ENCODE measurements at regions not wholly inside any gene's neighbourhood (a gene's known extent, or its start where the extent isn't known, plus 50 kb on each side); places are given as distances from the start of the nearest gene placed in this dataset.

DNA sequence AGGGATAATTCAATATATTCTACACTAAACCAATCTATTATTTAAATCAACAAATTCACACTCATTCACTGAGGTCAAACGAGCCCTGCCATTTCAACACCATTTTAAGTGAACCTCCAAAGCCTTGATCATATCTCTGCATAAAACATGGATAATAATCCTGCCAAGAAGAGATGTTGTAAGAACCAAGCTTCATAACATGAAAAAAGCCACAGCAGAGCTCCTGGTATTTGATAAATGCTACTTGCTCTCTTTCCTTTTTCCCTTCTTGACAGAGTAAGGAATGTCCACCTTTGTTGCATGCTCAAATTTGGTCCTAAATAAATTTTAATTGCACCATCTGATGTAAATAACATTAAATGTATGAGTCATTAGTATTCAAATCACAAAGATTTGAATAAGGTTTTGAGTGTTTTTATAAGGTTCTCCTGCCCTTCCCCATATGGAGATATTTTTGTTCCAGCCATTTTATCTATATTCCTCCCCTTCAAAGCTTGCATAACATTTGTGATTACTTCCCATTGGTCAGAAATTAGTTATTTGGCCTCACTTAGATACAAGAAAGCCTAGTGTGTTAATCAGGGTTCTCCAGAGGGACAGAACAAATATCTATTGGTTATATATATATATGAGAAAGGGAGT lies 318.8 kb downstream of the RND3 start:
- H3K36me3 Mint-ChIP-seq (ENCODE audit: low read depth), result no peaks in the 10 kb centered on the region
- H3K4me3 Mint-ChIP-seq, result no peak overlapping the region
- H3K9me3 Mint-ChIP-seq, result peaks cover 21% of the 10 kb centered on the region
- no peaks in the 10 kb centered on the region for H3K4me1 Mint-ChIP-seq
- no peak for DNase-seq
- no peak overlapping the region for H3K27ac Mint-ChIP-seq
- ATAC-seq, result no peak
- no peaks in the 10 kb centered on the region for H3K27me3 Mint-ChIP-seq

DNA sequence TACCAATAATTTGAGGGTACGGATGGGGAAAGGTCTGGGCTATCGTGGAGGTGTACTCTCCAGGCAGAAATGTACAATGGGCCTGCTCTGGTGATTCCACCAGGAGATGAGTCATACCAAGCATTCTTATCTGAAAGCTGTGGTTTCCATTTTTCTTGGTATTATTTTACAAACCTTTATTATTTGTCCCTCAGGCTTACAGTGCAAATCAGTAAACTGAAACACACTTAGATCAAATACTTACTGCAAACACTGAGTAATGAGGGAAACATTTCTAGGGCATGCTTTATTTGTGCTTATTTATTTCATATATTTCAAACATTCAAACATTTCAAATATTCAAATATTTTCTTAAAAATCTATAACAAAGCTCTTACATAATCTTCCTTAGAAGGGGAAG lies 319.8 kb downstream of the RND3 start:
- Mint-ChIP-seq H3K27me3 (no peaks in the 10 kb centered on the region), H3K36me3 (ENCODE audit: low read depth) (no peaks in the 10 kb centered on the region), H3K4me1 (no peaks in the 10 kb centered on the region), H3K4me3 (no peak overlapping the region), H3K9me3 (peaks cover 18% of the 10 kb centered on the region), H3K27ac (no peak overlapping the region)
- no peak for DNase-seq
- no peak for ATAC-seq

DNA sequence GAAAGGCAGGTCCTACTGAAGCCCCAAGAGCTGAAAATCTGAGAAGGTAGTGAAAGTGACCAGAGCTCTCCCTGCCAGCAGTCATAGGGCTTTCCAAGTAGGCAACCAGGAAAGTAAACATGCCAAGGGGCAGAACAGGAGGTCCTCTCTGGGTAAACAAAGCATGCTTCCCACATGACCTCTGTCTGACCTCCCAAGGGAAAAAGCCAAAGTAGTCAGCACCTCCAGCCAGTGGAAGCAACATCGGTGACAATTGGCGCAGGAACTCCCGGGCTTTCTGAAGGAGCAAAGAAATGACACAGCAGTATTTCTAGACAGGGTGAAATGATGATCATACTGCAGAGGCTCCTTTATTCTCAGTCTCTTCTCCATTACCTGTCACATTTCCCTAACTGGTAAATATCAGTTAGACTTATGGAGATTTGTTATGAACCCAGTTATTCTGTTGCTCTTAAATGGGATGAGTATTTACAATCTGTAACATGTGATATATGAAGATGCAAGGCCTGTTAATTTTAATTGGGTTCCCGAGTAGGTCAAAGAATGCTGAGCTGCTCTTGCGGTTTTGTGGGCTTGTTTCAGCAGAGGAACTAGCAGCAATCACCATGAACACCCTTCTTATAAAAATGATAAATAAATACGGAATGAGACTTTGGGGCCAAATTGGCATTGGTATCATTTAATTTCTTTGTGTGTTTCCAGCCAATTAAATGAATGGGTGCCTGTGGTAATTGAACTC lies 321.0 kb downstream of the RND3 start:
- Mint-ChIP-seq H3K27me3 (no peaks in the 10 kb centered on the region), H3K36me3 (ENCODE audit: low read depth) (no peaks in the 10 kb centered on the region), H3K4me3 (no peak overlapping the region), H3K4me1 (no peaks in the 10 kb centered on the region), H3K27ac (no peak overlapping the region), H3K9me3 (peaks cover 9% of the 10 kb centered on the region)
- ATAC-seq (no peak), DNase-seq (no peak)

- Mint-ChIP-seq H3K9me3 (peaks cover 8% of the 10 kb centered on the region), H3K4me1 (no peaks in the 10 kb centered on the region), H3K27ac (no peak overlapping the region), H3K27me3 (no peaks in the 10 kb centered on the region), H3K4me3 (no peak overlapping the region), H3K36me3 (ENCODE audit: low read depth) (no peaks in the 10 kb centered on the region)
- ATAC-seq (no peak), DNase-seq (no peak)
These were observed 321.5 kb downstream of the RND3 start for GRCh38 chr2:150165988-150166312.

GRCh38 chr2:150165442-150165841 lies 322.0 kb downstream of the RND3 start:
- Mint-ChIP-seq H3K4me1 (no peaks in the 10 kb centered on the region), H3K9me3 (peaks cover 4% of the 10 kb centered on the region)
- DNase-seq, result no peak

DNA sequence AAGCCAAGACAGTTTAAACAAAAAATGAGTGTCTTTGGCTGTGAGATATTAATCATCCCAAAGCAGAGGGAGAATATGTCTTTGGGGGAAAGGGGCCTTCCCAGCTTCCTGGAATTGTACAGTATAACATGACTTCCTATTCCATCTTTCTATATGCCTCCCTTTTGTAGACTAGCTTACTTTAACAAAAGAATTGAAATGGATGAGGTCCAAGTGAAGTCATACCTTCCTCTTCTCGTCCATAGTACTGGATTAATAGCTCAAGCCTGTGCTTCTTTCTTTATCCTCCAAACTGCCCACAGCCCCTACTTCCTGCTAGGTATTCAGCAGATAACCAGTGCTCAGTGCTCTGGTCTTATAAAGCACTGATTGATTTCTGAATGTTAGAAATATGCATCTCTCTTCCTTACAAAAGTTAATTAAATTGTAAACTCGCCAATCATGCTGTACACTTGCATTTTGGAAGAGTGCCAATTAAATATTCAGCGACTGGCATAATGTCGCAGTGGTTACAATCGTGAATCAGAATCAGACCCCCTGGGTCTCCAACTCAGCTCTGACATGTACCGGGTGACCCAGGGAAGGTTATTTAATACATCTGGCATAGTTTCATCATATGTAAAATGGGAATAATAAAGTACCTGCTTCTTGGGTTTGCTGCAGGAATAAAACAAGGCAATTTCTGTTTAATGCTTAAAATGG lies 325.1 kb downstream of the RND3 start:
- no peak for ATAC-seq
- H3K4me1 Mint-ChIP-seq, result no peaks in the 10 kb centered on the region

More at GRCh38 chr2:150165442-150165841, 322.0 kb downstream of the RND3 start:
- H3K4me3 Mint-ChIP-seq, result no peak overlapping the region
- H3K27me3 Mint-ChIP-seq, result no peaks in the 10 kb centered on the region
- no peak for ATAC-seq
- no peak overlapping the region for H3K27ac Mint-ChIP-seq
- no peaks in the 10 kb centered on the region for H3K36me3 Mint-ChIP-seq (ENCODE audit: low read depth)

DNA sequence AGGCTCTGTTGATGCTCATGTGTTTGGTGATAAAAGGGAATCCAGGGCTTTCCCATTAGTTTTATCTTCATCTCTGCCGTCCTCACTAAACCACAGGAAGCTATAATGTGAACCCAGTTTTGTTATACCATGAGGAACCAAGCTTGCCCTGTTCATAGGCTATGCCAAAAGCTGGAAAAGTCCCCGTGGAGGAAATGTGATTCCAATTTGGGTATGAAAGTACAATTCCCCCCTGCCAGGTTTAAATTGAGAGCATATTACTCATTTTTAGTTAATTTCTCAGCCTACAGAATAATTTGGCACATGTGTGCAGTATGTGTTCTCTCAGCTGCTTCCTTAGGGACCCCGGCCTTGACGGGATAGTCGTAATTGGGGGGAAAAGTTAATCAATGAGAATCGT lies 327.4 kb downstream of the RND3 start:
- ATAC-seq (no peak), DNase-seq (no peak)
- Mint-ChIP-seq H3K4me1 (no peaks in the 10 kb centered on the region), H3K9me3 (no peaks in the 10 kb centered on the region), H3K36me3 (ENCODE audit: low read depth) (no peaks in the 10 kb centered on the region), H3K27ac (no peak overlapping the region), H3K27me3 (no peaks in the 10 kb centered on the region), H3K4me3 (no peak overlapping the region)

More for the DNA sequence above, 325.1 kb downstream of the RND3 start:
- Mint-ChIP-seq H3K27me3 (no peaks in the 10 kb centered on the region), H3K4me3 (no peak overlapping the region), H3K36me3 (ENCODE audit: low read depth) (no peaks in the 10 kb centered on the region), H3K27ac (no peak overlapping the region), H3K9me3 (no peaks in the 10 kb centered on the region)
- DNase-seq, result no peak

DNA sequence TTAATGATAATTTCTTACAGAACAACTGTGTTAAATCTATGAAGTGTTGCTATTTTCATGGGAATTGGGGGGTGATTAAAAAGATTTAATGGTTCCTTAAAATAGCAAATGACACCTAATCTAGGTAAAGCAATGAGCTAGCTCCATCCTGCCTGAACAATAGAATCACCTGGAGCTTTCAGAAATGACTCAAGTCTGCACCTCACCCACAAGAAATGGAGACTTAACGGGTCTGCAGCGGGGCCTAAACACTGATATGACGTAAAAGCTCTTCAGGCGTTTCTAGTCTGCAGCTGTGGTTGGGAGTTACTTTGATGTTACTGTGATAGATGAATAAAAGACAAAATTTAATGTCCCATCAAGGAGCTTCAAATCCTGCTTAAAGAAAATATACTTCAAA lies 328.2 kb downstream of the RND3 start:
- Mint-ChIP-seq H3K36me3 (ENCODE audit: low read depth) (no peaks in the 10 kb centered on the region), H3K27ac (no peak overlapping the region), H3K9me3 (no peaks in the 10 kb centered on the region), H3K27me3 (no peaks in the 10 kb centered on the region), H3K4me3 (no peak overlapping the region), H3K4me1 (no peaks in the 10 kb centered on the region)
- DNase-seq (no peak), ATAC-seq (no peak)

DNA sequence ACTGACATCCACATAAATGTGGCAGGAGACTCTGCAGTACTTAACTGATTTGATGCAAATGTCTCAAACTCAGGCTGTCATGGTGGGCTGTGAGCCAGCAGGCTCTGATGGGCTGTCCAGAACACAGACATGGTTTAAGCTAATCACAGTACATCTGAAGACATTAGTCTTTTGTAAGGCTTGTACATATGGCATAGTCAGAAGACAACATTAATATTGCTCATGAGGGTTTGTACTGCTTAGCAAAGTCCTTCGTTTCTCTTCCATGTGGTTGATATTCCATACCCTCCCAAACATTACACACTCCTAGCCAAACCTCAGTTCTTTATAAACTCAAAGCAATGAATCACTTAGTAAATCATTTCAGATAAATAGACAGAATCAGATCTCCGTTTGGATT lies 330.6 kb downstream of the RND3 start:
- Mint-ChIP-seq H3K27me3 (no peaks in the 10 kb centered on the region), H3K27ac (no peak overlapping the region), H3K36me3 (ENCODE audit: low read depth) (no peaks in the 10 kb centered on the region), H3K4me3 (no peak overlapping the region), H3K4me1 (no peaks in the 10 kb centered on the region), H3K9me3 (no peaks in the 10 kb centered on the region)
- ATAC-seq (no peak), DNase-seq (no peak)

DNA sequence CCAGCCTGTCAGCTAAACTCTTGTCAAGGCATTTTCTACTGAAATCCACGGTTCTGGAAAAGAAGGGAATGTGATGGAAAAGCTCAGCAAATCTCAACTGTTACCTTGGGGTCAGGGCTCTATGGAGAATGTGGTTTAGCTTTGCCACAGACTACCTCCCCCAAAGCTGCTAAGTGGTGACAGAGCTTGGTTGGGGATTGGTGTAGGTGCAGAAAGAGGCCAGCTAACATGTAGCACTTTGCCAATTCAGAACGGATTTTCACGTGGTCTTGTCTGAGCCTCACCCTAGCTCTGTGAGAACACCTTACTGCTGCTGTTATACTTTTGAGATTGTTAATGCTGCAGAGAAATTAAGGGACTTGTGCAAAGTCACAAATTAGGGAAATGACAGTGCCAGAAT lies 331.1 kb downstream of the RND3 start:
- DNase-seq, result no peak
- ATAC-seq, result no peak
- Mint-ChIP-seq H3K4me1 (no peaks in the 10 kb centered on the region), H3K27me3 (no peaks in the 10 kb centered on the region), H3K9me3 (no peaks in the 10 kb centered on the region), H3K36me3 (ENCODE audit: low read depth) (no peaks in the 10 kb centered on the region), H3K4me3 (no peak overlapping the region), H3K27ac (no peak overlapping the region)

DNA sequence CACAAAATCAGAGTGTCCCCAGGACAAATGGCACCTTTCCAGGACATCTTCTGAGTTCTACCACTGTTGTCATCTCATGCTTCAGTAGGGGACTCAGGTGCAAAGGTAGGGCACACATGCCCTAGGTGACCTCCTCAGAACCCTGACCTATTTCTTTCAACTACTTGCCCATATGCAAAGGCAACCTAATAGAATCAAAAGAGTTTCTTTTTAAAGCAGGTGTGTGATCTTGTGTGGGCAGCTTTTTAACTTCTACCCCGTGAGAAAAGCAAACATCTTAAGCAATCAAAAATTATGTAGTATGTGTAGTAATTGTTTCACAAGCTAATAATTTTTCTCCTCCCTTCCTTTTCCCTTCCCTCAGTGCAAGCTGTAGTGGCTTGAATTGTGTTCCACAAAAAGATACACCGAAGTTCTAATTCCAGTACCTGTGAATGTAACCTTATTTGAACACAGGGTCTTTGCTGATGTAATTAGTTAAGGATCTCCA lies 333.1 kb downstream of the RND3 start:
- Mint-ChIP-seq H3K9me3 (no peaks in the 10 kb centered on the region), H3K4me1 (no peaks in the 10 kb centered on the region), H3K4me3 (no peak overlapping the region), H3K27me3 (no peaks in the 10 kb centered on the region), H3K27ac (no peak overlapping the region), H3K36me3 (ENCODE audit: low read depth) (no peaks in the 10 kb centered on the region)
- DNase-seq, result no peak
- no peak for ATAC-seq

DNA sequence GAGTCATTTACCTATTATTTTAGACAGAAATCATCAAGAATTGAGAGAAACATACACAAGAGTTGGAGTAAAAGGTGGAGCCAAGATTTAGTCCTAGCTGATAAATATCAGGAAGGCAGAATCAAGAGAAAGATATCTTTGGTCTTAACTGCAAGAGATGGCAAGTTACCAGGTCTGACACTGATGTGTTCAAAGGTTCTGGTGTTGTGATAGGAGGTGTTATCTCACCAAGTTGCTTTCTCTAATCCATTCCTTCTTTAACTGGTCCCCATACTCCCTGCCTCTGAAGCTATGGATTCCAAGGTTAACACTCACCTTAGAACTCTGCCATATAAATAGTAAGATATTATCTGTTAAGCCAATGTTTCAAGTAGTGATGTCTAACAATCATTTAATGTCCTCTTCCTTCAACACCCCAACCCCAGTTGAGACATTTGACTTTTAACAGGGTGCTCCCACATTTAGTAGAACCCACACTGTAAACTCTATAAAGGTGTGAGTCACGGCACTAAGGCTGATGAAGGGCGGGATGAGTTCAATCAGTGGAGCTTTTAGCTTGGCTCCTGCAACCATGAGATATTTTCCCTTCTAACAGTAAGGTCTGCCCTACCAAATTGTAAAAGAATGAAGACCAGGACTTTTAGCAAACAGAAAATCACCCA lies 333.7 kb downstream of the RND3 start:
- no peaks in the 10 kb centered on the region for H3K4me1 Mint-ChIP-seq
- no peaks in the 10 kb centered on the region for H3K27me3 Mint-ChIP-seq
- H3K9me3 Mint-ChIP-seq, result no peaks in the 10 kb centered on the region
- H3K27ac Mint-ChIP-seq, result no peak overlapping the region
- no peaks in the 10 kb centered on the region for H3K36me3 Mint-ChIP-seq (ENCODE audit: low read depth)
- no peak overlapping the region for H3K4me3 Mint-ChIP-seq
- no peak for DNase-seq
- ATAC-seq, result no peak

- no peaks in the 10 kb centered on the region for H3K4me1 Mint-ChIP-seq
- H3K36me3 Mint-ChIP-seq (ENCODE audit: low read depth), result no peaks in the 10 kb centered on the region
- no peak for ATAC-seq
- no peak overlapping the region for H3K27ac Mint-ChIP-seq
- DNase-seq, result no peak
- H3K9me3 Mint-ChIP-seq, result peaks cover 7% of the 10 kb centered on the region
- no peaks in the 10 kb centered on the region for H3K27me3 Mint-ChIP-seq
- H3K4me3 Mint-ChIP-seq, result no peak overlapping the region
These were observed 335.2 kb downstream of the RND3 start for GRCh38 chr2:150152230-150152629.

- Mint-ChIP-seq H3K4me3 (no peak overlapping the region), H3K4me1 (no peaks in the 10 kb centered on the region), H3K27me3 (no peaks in the 10 kb centered on the region), H3K27ac (no peak overlapping the region), H3K36me3 (ENCODE audit: low read depth) (no peaks in the 10 kb centered on the region), H3K9me3 (peaks cover 18% of the 10 kb centered on the region)
- no peak for ATAC-seq
- no peak for DNase-seq
These were observed 337.3 kb downstream of the RND3 start for GRCh38 chr2:150150144-150150543.
